ENCODE measurements at regions not wholly inside any gene's neighbourhood (a gene's known extent, or its start where the extent isn't known, plus 50 kb on each side); places are given as distances from the start of the nearest gene placed in this dataset.

GRCh38 chr2:76320716-76321115, 610.0 kb upstream of the GCFC2 start:
- no peak for TF ChIP-seq POLR2A (IDR thresholded peaks at IDR 0.05)
- TF ChIP-seq, protein P1, sequence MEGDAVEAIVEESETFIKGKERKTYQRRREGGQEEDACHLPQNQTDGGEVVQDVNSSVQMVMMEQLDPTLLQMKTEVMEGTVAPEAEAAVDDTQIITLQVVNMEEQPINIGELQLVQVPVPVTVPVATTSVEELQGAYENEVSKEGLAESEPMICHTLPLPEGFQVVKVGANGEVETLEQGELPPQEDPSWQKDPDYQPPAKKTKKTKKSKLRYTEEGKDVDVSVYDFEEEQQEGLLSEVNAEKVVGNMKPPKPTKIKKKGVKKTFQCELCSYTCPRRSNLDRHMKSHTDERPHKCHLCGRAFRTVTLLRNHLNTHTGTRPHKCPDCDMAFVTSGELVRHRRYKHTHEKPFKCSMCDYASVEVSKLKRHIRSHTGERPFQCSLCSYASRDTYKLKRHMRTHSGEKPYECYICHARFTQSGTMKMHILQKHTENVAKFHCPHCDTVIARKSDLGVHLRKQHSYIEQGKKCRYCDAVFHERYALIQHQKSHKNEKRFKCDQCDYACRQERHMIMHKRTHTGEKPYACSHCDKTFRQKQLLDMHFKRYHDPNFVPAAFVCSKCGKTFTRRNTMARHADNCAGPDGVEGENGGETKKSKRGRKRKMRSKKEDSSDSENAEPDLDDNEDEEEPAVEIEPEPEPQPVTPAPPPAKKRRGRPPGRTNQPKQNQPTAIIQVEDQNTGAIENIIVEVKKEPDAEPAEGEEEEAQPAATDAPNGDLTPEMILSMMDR (IDR thresholded peaks at IDR 0.05), result no peak
